Endothelial cell of umbilical vein (primary cell): ENCODE measurements at regions not wholly inside any gene's neighbourhood (a gene's known extent, or its start where the extent isn't known, plus 50 kb on each side); places are given as distances from the start of the nearest gene placed in this dataset.

Experiments used
- BruUV-seq: library from RNA; stranded (reverse); fragments of 400-500 nt; replicated peaks from 2 replicates; lab custom pipeline; 2021; lab: Mats Ljungman, UMichigan
- CTCF ChIA-PET: fragments of 300-600, 350-600 bp; sonication (Branson Sonifier 250); formaldehyde crosslinking; loops from one replicate; lab custom pipeline; 2021; ENCODE audit warnings: antibody characterized with exemption, inconsistent platforms; lab: Charles Lee
- POLR2A ChIA-PET: fragments of 300-600, 350-600 bp; sonication (Branson Sonifier 250); formaldehyde crosslinking; loops from one replicate; lab custom pipeline; 2021; ENCODE audit warnings: antibody characterized with exemption, inconsistent platforms; lab: Charles Lee
- DNase-seq: peaks from one replicate; pipeline ENCODE4 v3.0.0-alpha.2; 2011; ENCODE audit warnings: low read depth, low spot score
- FAIRE-seq: peaks from 2 replicates; lab custom pipeline; 2011; peaks lifted over from hg19 to GRCh38; lab: Jason Lieb, UNC
- H2AFZ ChIP-seq: 2 replicates; pipeline ENCODE4 v1.6.0; 2012; ENCODE audit warnings: low read depth, low read length, control low read depth, inconsistent platforms
- H3K27ac ChIP-seq: 2 replicates; pipeline ENCODE4 v1.5.1; 2011; ENCODE audit warnings: low read depth, mild to moderate bottlenecking, control low read depth, low read length, moderate library complexity; ENCODE audit not compliant: insufficient read depth
- H3K27me3 ChIP-seq, 2 experiments: 2 replicates each; pipeline versions ENCODE4 v1.6.0 to v1.6.1; 2011; ENCODE audit warnings: low read length in 2 of 2, mixed read lengths in 1 of 2; ENCODE audit not compliant: control insufficient read depth in 2 of 2, insufficient read depth in 2 of 2
- H3K36me3 ChIP-seq, 2 experiments: 2 replicates in 1 of 2; 3 replicates in 1 of 2; pipeline ENCODE4 v1.5.1; 2011; ENCODE audit warnings: low read length in 2 of 2, mild to moderate bottlenecking in 1 of 2, moderate library complexity in 1 of 2; ENCODE audit not compliant: control insufficient read depth in 2 of 2, insufficient read depth in 2 of 2; ENCODE audit errors: extremely low read depth in 1 of 2
- H3K4me1 ChIP-seq: 3 replicates; pipeline ENCODE4 v1.5.1; 2011; ENCODE audit warnings: mild to moderate bottlenecking, low read length; ENCODE audit not compliant: control insufficient read depth, insufficient read depth; ENCODE audit errors: extremely low read depth
- H3K4me2 ChIP-seq: 2 replicates; pipeline ENCODE4 v1.6.1; 2011; ENCODE audit warnings: low read length, control low read depth, mixed read lengths; ENCODE audit not compliant: insufficient read depth
- H3K4me3 ChIP-seq, 3 experiments: fragments of 200-600 bp in 1 of 3; sonication (generic), shearing (Covaris generic) in 1 of 3; replicated peaks in 1 of 3; 2 replicates each; pipeline ENCODE4 v1.5.1; 2011 to 2016; ENCODE audit warnings: control low read depth in 3 of 3, low read length in 3 of 3, mild to moderate bottlenecking in 2 of 3, inconsistent platforms in 1 of 3, low read depth in 1 of 3, moderate library complexity in 1 of 3; ENCODE audit not compliant: insufficient read depth in 1 of 3
- H3K79me2 ChIP-seq: 2 replicates; pipeline ENCODE4 v1.6.0; 2012; ENCODE audit warnings: low read length, inconsistent platforms; ENCODE audit not compliant: control insufficient read depth, insufficient read depth
- H3K9ac ChIP-seq: replicated peaks from 2 replicates; pipeline ENCODE3; 2011; ENCODE audit warnings: low read length, control low read depth; ENCODE audit not compliant: insufficient read depth; ENCODE audit errors: extremely low read depth
- H3K9me1 ChIP-seq: replicated peaks from 3 replicates; pipeline ENCODE4 v1.6.0; 2011; ENCODE audit warnings: mild to moderate bottlenecking, low read length; ENCODE audit not compliant: control insufficient read depth, insufficient read depth; ENCODE audit errors: extremely low read depth
- H3K9me3 ChIP-seq: replicated peaks from 2 replicates; pipeline ENCODE4 v1.5.1; 2012; ENCODE audit warnings: low read length, inconsistent platforms; ENCODE audit not compliant: control insufficient read depth, insufficient read depth
- H4K20me1 ChIP-seq: replicated peaks from 2 replicates; pipeline ENCODE3; 2011; ENCODE audit warnings: mild to moderate bottlenecking, low read length; ENCODE audit not compliant: control insufficient read depth, insufficient read depth; ENCODE audit errors: extremely low read depth
- EZH2 ChIP-seq: IDR thresholded peaks from 2 replicates; pipeline ENCODE4 v1.6.1; 2012; ENCODE audit warnings: borderline replicate concordance, low read depth, mild to moderate bottlenecking, moderate library complexity, low read length, inconsistent platforms; ENCODE audit not compliant: severe bottlenecking
- FOS ChIP-seq: IDR thresholded peaks from 2 replicates; pipeline ENCODE4 v1.6.1; 2011; ENCODE audit warnings: mild to moderate bottlenecking, low read length, moderate library complexity, borderline replicate concordance; ENCODE audit not compliant: insufficient read depth
- GATA2 ChIP-seq: IDR thresholded peaks from 2 replicates; pipeline ENCODE4 v1.7.0; 2011; ENCODE audit warnings: low read depth, mild to moderate bottlenecking, moderate library complexity, mixed read lengths, low read length; ENCODE audit not compliant: insufficient read length, insufficient read depth
- JUN ChIP-seq: IDR thresholded peaks from 2 replicates; pipeline ENCODE4 v1.6.1; 2011; ENCODE audit warnings: borderline replicate concordance, low read depth; ENCODE audit not compliant: insufficient read length, insufficient read depth
- MYC ChIP-seq: IDR thresholded peaks from one replicate; pipeline ENCODE4 v1.6.1; 2011; ENCODE audit warnings: mild to moderate bottlenecking, low read depth, low read length
- POLR2A ChIP-seq: IDR thresholded peaks from 2 replicates; pipeline ENCODE4 v1.6.1; 2012; ENCODE audit warnings: low read depth, mild to moderate bottlenecking, control low read depth, low read length
- POLR2AphosphoS5 ChIP-seq: IDR thresholded peaks from 2 replicates; pipeline ENCODE4 v1.6.1; 2012; ENCODE audit warnings: low read depth, mild to moderate bottlenecking, control low read depth, low read length, moderate library complexity; ENCODE audit not compliant: insufficient read depth
- dilution Hi-C: fragments of 300-500 bp; cut with MboI; formaldehyde crosslinking; loops from one replicate; pipeline ENCODE4 v1.15.0; 2019; ENCODE audit warnings: low sequenced_read_pairs; ENCODE audit not compliant: extremely low pct_ligation_motif_present
- intact Hi-C: fragments of 100-400 bp; cut with micrococcal nuclease; formaldehyde crosslinking; loops from one replicate; pipeline ENCODE4 v1.10.0; 2022
- TF ChIP-seq, protein P1 (sequence below): IDR thresholded peaks from 2 replicates; pipeline ENCODE4 v1.6.1; 2011; ENCODE audit not compliant: insufficient read depth, insufficient read length
- TF ChIP-seq, protein P2 (sequence below), 2 donors: IDR thresholded peaks; 1 replicate in 1 of 2; 2 replicates in 1 of 2; pipeline ENCODE4 v1.5.1; 2011; ENCODE audit warnings: low read length in 2 of 2, mild to moderate bottlenecking in 2 of 2, moderate library complexity in 2 of 2, control low read depth in 1 of 2, inconsistent platforms in 1 of 2, low read depth in 1 of 2; ENCODE audit not compliant: insufficient read depth in 1 of 2; ENCODE audit errors: extremely low read depth in 1 of 2

DNA sequence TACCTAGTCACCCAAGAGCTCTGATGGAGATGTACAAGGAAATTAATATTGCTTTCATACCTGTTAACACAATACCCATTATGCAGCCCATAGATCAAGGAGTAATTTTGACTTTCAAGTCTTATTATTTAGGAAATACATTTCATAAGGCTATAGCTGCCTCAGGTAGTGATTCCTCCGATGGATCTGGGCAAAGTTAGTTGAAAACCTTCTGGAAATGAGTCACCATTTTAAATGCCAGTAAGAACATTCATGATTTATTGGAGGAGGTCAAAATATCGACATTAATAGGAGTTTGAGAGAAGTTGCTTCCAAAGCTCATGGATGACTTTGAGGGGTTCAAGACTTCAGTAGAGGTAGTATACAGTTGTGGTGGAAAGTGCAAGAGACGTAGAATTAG lies 931.4 kb upstream of the ACVR2A start:
- Histone ChIP-seq H3K36me3 (no peaks in the 10 kb centered on the region), H3K4me3 (no peak overlapping the region), H3K79me2 (no peaks in the 10 kb centered on the region), H3K27ac (no peak overlapping the region), H3K4me1 (no peaks in the 10 kb centered on the region), H3K9ac (no peak overlapping the region), H3K9me3 (no peaks in the 10 kb centered on the region), H3K4me2 (no peak overlapping the region), H4K20me1 (no peaks in the 10 kb centered on the region), H3K27me3 (no peaks in the 10 kb centered on the region), H3K9me1 (no peaks in the 10 kb centered on the region), H2AFZ (no peak overlapping the region)
- POLR2A ChIA-PET: no interaction called here
- DNase-seq (no peak), FAIRE-seq (no peak)
- intact Hi-C loops: no loop called here
- no peak for TF ChIP-seq POLR2A
- no peak for TF ChIP-seq GATA2
- no peak for TF ChIP-seq JUN
- TF ChIP-seq, protein P1, sequence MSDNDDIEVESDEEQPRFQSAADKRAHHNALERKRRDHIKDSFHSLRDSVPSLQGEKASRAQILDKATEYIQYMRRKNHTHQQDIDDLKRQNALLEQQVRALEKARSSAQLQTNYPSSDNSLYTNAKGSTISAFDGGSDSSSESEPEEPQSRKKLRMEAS: no peak
- no peak for TF ChIP-seq FOS
- no peak for TF ChIP-seq EZH2
- no peak for TF ChIP-seq POLR2AphosphoS5
- TF ChIP-seq, protein P2, sequence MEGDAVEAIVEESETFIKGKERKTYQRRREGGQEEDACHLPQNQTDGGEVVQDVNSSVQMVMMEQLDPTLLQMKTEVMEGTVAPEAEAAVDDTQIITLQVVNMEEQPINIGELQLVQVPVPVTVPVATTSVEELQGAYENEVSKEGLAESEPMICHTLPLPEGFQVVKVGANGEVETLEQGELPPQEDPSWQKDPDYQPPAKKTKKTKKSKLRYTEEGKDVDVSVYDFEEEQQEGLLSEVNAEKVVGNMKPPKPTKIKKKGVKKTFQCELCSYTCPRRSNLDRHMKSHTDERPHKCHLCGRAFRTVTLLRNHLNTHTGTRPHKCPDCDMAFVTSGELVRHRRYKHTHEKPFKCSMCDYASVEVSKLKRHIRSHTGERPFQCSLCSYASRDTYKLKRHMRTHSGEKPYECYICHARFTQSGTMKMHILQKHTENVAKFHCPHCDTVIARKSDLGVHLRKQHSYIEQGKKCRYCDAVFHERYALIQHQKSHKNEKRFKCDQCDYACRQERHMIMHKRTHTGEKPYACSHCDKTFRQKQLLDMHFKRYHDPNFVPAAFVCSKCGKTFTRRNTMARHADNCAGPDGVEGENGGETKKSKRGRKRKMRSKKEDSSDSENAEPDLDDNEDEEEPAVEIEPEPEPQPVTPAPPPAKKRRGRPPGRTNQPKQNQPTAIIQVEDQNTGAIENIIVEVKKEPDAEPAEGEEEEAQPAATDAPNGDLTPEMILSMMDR (IDR thresholded peaks at IDR 0.05; ENCODE audit: extremely low read depth in 1 of 2, insufficient read depth in 1 of 2, low read depth in 1 of 2, low read length in 2 of 2): no peak
- TF ChIP-seq MYC: no peak
- CTCF ChIA-PET: interaction anchor here (0.8 to 1.3 kb wide), 2 partner anchors 14 to 180 kb away, joined by 3 to 8 read pairs; no protein-coding TSS in a partner anchor
- BruUV-seq: no TSS peak
- dilution Hi-C loops: no loop called here
